SK-N-SH (cell line): ENCODE measurements at regions not wholly inside any gene's neighbourhood (a gene's known extent, or its start where the extent isn't known, plus 50 kb on each side); places are given as distances from the start of the nearest gene placed in this dataset.

ENCODE experiments used
- CTCF ChIA-PET: fragments of 300-600, 350-600 bp; formaldehyde crosslinking; extraction: SDS; loops from one replicate; lab custom pipeline; 2021; lab: Yijun Ruan, JAX
- POLR2A ChIA-PET: fragments of 350-600 bp; sonication (Branson Sonifier 250); formaldehyde crosslinking; extraction: SDS; loops from one replicate; lab custom pipeline; 2020; ENCODE audit warnings: antibody characterized with exemption, inconsistent platforms; lab: Yijun Ruan, JAX
- DNase-seq: peaks from one replicate; pipeline ENCODE4 v3.0.0; 2012
- H2AFZ ChIP-seq: fragments of 200-600 bp; sonication (generic); 2 replicates; pipeline ENCODE4 v1.8.1; 2016; ENCODE audit warnings: antibody characterized with exemption, mild to moderate bottlenecking, low read depth
- H3F3A ChIP-seq: fragments of 200-600 bp; sonication (generic); replicated peaks from 2 replicates; pipeline ENCODE3; 2016; ENCODE audit warnings: antibody characterized with exemption, mild to moderate bottlenecking; ENCODE audit not compliant: insufficient read depth
- H3K27ac ChIP-seq, 2 experiments: fragments of 200-500 bp in 1 of 2; fragments of 200-600 bp in 1 of 2; sonication (Bioruptor generic) in 1 of 2; sonication (generic), shearing (Covaris generic) in 1 of 2; 2 replicates each; pipeline versions ENCODE4 v1.5.1 to v1.6.1; 2014 to 2016; ENCODE audit warnings: low read depth in 2 of 2, inconsistent platforms in 1 of 2, low read length in 1 of 2, mild to moderate bottlenecking in 1 of 2, mixed read lengths in 1 of 2
- H3K27me3 ChIP-seq: fragments of 200-600 bp; sonication (generic), shearing (Covaris generic); 2 replicates; pipeline ENCODE4 v1.6.1; 2016; ENCODE audit warnings: mixed run types; ENCODE audit not compliant: insufficient read depth
- H3K36me3 ChIP-seq, 2 experiments: fragments of 200-500 bp in 1 of 2; fragments of 200-600 bp in 1 of 2; sonication (Bioruptor generic) in 1 of 2; sonication (generic) in 1 of 2; replicated peaks in 1 of 2; 2 replicates each; pipeline versions ENCODE3 to v1.5.1; 2014 to 2016; ENCODE audit warnings: low read length in 1 of 2, mild to moderate bottlenecking in 1 of 2; ENCODE audit not compliant: insufficient read depth in 2 of 2, control insufficient read depth in 1 of 2
- H3K4me1 ChIP-seq, 2 experiments: fragments of 200-500 bp in 1 of 2; fragments of 200-600 bp in 1 of 2; sonication (Bioruptor generic) in 1 of 2; sonication (generic), shearing (Covaris generic) in 1 of 2; 2 replicates each; pipeline versions ENCODE4 v1.5.1 to v1.6.1; 2014 to 2016; ENCODE audit warnings: low read depth in 1 of 2, low read length in 1 of 2, mixed run types in 1 of 2; ENCODE audit not compliant: insufficient read depth in 2 of 2, control insufficient read depth in 1 of 2
- H3K4me2 ChIP-seq: fragments of 200-600 bp; sonication (generic), shearing (Covaris generic); 2 replicates; pipeline ENCODE4 v1.6.1; 2017; ENCODE audit warnings: mixed run types
- H3K4me3 ChIP-seq, 2 experiments: fragments of 200-500 bp in 1 of 2; fragments of 200-600 bp in 1 of 2; sonication (Bioruptor generic) in 1 of 2; sonication (generic), shearing (Covaris generic) in 1 of 2; 2 replicates each; pipeline versions ENCODE4 v1.5.1 to v1.8.1; 2014 to 2016; ENCODE audit warnings: low read depth in 2 of 2, inconsistent platforms in 1 of 2, low read length in 1 of 2, mild to moderate bottlenecking in 1 of 2, mixed read lengths in 1 of 2, moderate library complexity in 1 of 2
- H3K79me2 ChIP-seq: fragments of 200-600 bp; sonication (generic); 2 replicates; pipeline ENCODE4 v1.8.1; 2017; ENCODE audit warnings: mild to moderate bottlenecking; ENCODE audit not compliant: insufficient read depth
- H3K9ac ChIP-seq: fragments of 200-600 bp; sonication (generic); 2 replicates; pipeline ENCODE4 v1.6.1; 2017; ENCODE audit warnings: mixed run types
- H3K9me2 ChIP-seq: fragments of 200-600 bp; sonication (generic); 2 replicates; pipeline ENCODE4 v1.6.1; 2017; ENCODE audit warnings: mixed run types
- H3K9me3 ChIP-seq: fragments of 200-600 bp; sonication (generic); 2 replicates; pipeline ENCODE4 v1.6.1; 2017; ENCODE audit warnings: mixed run types, mild to moderate bottlenecking, moderate library complexity
- H4K20me1 ChIP-seq: fragments of 200-600 bp; sonication (generic); 2 replicates; pipeline ENCODE4 v1.6.1; 2017; ENCODE audit warnings: mild to moderate bottlenecking, mixed run types; ENCODE audit not compliant: insufficient read depth
- ELF1 ChIP-seq: IDR thresholded peaks from 2 replicates; pipeline ENCODE4 v1.4.0; 2012
- EP300 ChIP-seq, 2 experiments: IDR thresholded peaks; 2 replicates each; pipeline versions ENCODE4 v1.4.0 to v1.6.1; 2012; ENCODE audit warnings: borderline replicate concordance in 1 of 2, low read depth in 1 of 2, low read length in 1 of 2
- FOSL2 ChIP-seq: IDR thresholded peaks from 2 replicates; pipeline ENCODE4 v1.4.0; 2012; ENCODE audit warnings: low read depth, mild to moderate bottlenecking, moderate library complexity, borderline replicate concordance
- FOXM1 ChIP-seq: IDR thresholded peaks from 2 replicates; pipeline ENCODE4 v1.4.0; 2012; ENCODE audit warnings: low read depth, mild to moderate bottlenecking
- GABPA ChIP-seq: IDR thresholded peaks from 2 replicates; pipeline ENCODE4 v1.4.0; 2012; ENCODE audit warnings: low read depth, mild to moderate bottlenecking
- GATA2 ChIP-seq: sonication (generic); formaldehyde crosslinking; IDR thresholded peaks from 2 replicates; pipeline ENCODE4 v1.5.0; 2020; ENCODE audit warnings: mild to moderate bottlenecking, missing genetic modification reagents
- JUND ChIP-seq: IDR thresholded peaks from 2 replicates; pipeline ENCODE4 v1.4.0; 2012
- MAX ChIP-seq: IDR thresholded peaks from 2 replicates; pipeline ENCODE4 v1.4.0; 2012; ENCODE audit warnings: low read depth
- MXI1 ChIP-seq: IDR thresholded peaks from 2 replicates; pipeline ENCODE4 v1.6.1; 2012; ENCODE audit warnings: mild to moderate bottlenecking, low read depth, low read length, improper control_type of control experiment
- NFIC ChIP-seq: IDR thresholded peaks from 2 replicates; pipeline ENCODE4 v1.4.0; 2012; ENCODE audit warnings: borderline replicate concordance
- POLR2AphosphoS5 ChIP-seq: IDR thresholded peaks from 2 replicates; pipeline ENCODE4 v1.6.1; 2012; ENCODE audit warnings: low read depth, low read length
- RAD21 ChIP-seq: IDR thresholded peaks from 2 replicates; pipeline ENCODE4 v1.6.1; 2012; ENCODE audit warnings: mild to moderate bottlenecking, low read length
- RXRA ChIP-seq: IDR thresholded peaks from 2 replicates; pipeline ENCODE4 v1.4.0; 2012; ENCODE audit warnings: low read depth, mild to moderate bottlenecking, borderline replicate concordance
- SIN3A ChIP-seq: IDR thresholded peaks from 2 replicates; pipeline ENCODE4 v1.6.1; 2012; ENCODE audit warnings: low read depth, mild to moderate bottlenecking, low read length, moderate library complexity, borderline replicate concordance
- SMC3 ChIP-seq: IDR thresholded peaks from 2 replicates; pipeline ENCODE4 v1.6.1; 2012; ENCODE audit warnings: low read depth, low read length, improper control_type of control experiment
- TAF1 ChIP-seq: IDR thresholded peaks from 2 replicates; pipeline ENCODE4 v1.6.1; 2012; ENCODE audit warnings: low read depth, mild to moderate bottlenecking, low read length, moderate library complexity, borderline replicate concordance
- YY1 ChIP-seq: IDR thresholded peaks from 2 replicates; pipeline ENCODE4 v1.4.0; 2012; ENCODE audit warnings: low read depth, mild to moderate bottlenecking
- WGBS: methylation state at CpG from one replicate; pipeline ENCODE4 v1.1.6; 2017; ENCODE audit warnings: low lambda C conversion rate; 5-methylcytosine and 5-hydroxymethylcytosine counted together
- TF ChIP-seq, protein P1 (sequence below): fragments of 150-350 bp; IDR thresholded peaks from 2 replicates; pipeline ENCODE4 v1.6.1; 2017; ENCODE audit warnings: antibody characterized with exemption, low read length, low read depth, borderline replicate concordance
- TF ChIP-seq, protein P2 (sequence below): IDR thresholded peaks from 2 replicates; pipeline ENCODE4 v1.4.0; 2012; ENCODE audit warnings: low read depth, borderline replicate concordance
- TF ChIP-seq, protein P3 (sequence below): fragments of 200-600 bp; sonication (generic); IDR thresholded peaks from 2 replicates; pipeline ENCODE4 v1.6.1; 2017; ENCODE audit warnings: antibody characterized with exemption, mild to moderate bottlenecking, moderate library complexity

DNA sequence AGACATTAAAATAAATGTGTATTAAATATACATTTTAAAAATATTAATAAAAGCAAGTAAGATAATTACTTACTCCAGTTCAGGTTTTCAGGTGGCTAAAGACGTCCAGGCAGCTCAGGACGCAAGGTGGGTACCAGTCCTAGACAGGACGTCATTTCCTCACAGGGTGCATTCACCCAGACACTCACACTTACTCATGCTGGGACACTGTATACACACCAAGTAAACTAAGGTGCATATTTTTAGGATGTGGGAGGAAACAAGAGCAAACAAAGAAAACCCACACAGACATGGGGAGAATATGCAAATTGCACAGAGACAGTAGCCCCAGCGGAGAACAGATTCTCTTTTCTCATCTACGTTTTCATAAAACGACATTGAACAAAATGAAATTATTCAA, 457.9 kb downstream of the BRINP3 start:
- no peaks in the 10 kb centered on the region for H3K36me3 ChIP-seq
- CTCF ChIA-PET, result no interaction called here
- H3K4me1 ChIP-seq, result no peaks in the 10 kb centered on the region; a peak in 1 of 4 replicates
- H3F3A ChIP-seq, result no peaks in the 10 kb centered on the region
- TF ChIP-seq, protein P1, sequence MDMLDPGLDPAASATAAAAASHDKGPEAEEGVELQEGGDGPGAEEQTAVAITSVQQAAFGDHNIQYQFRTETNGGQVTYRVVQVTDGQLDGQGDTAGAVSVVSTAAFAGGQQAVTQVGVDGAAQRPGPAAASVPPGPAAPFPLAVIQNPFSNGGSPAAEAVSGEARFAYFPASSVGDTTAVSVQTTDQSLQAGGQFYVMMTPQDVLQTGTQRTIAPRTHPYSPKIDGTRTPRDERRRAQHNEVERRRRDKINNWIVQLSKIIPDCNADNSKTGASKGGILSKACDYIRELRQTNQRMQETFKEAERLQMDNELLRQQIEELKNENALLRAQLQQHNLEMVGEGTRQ, result no peak
- TF ChIP-seq NFIC (no peak), FOSL2 (no peak), RAD21 (no peak), SIN3A (no peak), YY1 (no peak), JUND (no peak), MXI1 (no peak), SMC3 (no peak), ELF1 (no peak), POLR2AphosphoS5 (no peak), EP300 (IDR thresholded peaks at IDR 0.05; ENCODE audit: borderline replicate concordance in 1 of 2, low read depth in 1 of 2, low read length in 1 of 2) (no peak), GATA2 (no peak), FOXM1 (no peak), RXRA (no peak), GABPA (no peak), TAF1 (no peak), MAX (no peak)
- TF ChIP-seq, protein P2, sequence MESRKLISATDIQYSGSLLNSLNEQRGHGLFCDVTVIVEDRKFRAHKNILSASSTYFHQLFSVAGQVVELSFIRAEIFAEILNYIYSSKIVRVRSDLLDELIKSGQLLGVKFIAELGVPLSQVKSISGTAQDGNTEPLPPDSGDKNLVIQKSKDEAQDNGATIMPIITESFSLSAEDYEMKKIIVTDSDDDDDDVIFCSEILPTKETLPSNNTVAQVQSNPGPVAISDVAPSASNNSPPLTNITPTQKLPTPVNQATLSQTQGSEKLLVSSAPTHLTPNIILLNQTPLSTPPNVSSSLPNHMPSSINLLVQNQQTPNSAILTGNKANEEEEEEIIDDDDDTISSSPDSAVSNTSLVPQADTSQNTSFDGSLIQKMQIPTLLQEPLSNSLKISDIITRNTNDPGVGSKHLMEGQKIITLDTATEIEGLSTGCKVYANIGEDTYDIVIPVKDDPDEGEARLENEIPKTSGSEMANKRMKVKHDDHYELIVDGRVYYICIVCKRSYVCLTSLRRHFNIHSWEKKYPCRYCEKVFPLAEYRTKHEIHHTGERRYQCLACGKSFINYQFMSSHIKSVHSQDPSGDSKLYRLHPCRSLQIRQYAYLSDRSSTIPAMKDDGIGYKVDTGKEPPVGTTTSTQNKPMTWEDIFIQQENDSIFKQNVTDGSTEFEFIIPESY, result no peak
- TF ChIP-seq, protein P3, sequence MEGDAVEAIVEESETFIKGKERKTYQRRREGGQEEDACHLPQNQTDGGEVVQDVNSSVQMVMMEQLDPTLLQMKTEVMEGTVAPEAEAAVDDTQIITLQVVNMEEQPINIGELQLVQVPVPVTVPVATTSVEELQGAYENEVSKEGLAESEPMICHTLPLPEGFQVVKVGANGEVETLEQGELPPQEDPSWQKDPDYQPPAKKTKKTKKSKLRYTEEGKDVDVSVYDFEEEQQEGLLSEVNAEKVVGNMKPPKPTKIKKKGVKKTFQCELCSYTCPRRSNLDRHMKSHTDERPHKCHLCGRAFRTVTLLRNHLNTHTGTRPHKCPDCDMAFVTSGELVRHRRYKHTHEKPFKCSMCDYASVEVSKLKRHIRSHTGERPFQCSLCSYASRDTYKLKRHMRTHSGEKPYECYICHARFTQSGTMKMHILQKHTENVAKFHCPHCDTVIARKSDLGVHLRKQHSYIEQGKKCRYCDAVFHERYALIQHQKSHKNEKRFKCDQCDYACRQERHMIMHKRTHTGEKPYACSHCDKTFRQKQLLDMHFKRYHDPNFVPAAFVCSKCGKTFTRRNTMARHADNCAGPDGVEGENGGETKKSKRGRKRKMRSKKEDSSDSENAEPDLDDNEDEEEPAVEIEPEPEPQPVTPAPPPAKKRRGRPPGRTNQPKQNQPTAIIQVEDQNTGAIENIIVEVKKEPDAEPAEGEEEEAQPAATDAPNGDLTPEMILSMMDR, result no peak
- H2AFZ ChIP-seq, result no peak overlapping the region
- H3K9me2 ChIP-seq, result no peaks in the 10 kb centered on the region
- no peaks in the 10 kb centered on the region for H4K20me1 ChIP-seq
- H3K4me2 ChIP-seq, result no peak overlapping the region
- H3K9ac ChIP-seq, result no peak overlapping the region
- H3K27me3 ChIP-seq, result no peaks in the 10 kb centered on the region
- POLR2A ChIA-PET, result no interaction called here
- no peak for DNase-seq
- no peaks in the 10 kb centered on the region; the same call in none of the 2 replicates for H3K9me3 ChIP-seq
- WGBS, result 74% methylated on average over 6 of the region's 6 CpGs
- no peaks in the 10 kb centered on the region for H3K79me2 ChIP-seq
- no peak overlapping the region for H3K27ac ChIP-seq
- no peak overlapping the region for H3K4me3 ChIP-seq
